Activated gamma-delta T cell treated with anti-CD3 and anti-CD28 coated beads, Interleukin-2, amount 50 U/mL, for 16 hours (primary cell): ENCODE measurements at regions not wholly inside any gene's neighbourhood (a gene's known extent, or its start where the extent isn't known, plus 50 kb on each side); places are given as distances from the start of the nearest gene placed in this dataset.
"Not testable (repeated sequence)": the region's sequence is repeated elsewhere in the genome, so short reads cannot be mapped to it uniquely, and the experiment has no call there.

Experiments used
- DNase-seq: peaks from one replicate; pipeline ENCODE4 v3.0.0-alpha.2; 2020; ENCODE audit warnings: low read depth

DNA sequence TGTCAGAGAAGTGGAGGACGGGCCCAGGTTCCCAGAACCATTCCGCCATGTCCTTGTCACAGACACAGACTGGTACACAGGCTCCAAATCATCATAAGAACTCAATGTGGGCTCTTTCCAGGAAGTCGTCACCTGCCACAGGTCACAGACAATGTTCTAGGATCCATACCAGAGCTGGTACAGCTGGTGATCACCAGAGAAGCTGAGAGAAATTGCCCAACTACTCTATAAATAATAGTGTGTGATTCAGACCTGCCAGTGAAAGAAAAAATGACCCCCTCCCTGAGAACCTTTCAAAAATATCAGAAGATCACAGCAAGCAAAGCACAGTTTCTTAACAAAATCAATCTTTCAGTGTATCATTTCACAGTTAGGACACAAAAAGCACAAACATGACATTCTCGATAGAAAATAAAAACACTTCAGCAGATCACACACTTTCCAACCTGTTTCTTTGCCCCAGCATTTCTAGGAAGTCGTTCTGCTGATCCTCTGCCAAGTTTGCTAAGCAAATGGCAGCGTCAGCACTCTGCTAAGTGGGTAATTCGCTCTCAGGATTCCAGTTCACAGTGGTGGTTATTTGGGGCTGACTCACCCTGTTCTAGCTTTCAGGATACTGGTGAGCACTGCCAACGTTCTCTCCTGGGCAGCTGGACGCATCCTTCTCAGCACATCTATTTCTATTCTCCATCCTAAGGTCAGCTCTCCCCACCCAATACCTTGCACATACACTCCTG, 223.3 kb upstream of the SFSWAP start:
- DNase-seq = no peak

GRCh38 chr12:131489718-131490117, 221.2 kb upstream of the SFSWAP start:
- no peak for DNase-seq

DNA sequence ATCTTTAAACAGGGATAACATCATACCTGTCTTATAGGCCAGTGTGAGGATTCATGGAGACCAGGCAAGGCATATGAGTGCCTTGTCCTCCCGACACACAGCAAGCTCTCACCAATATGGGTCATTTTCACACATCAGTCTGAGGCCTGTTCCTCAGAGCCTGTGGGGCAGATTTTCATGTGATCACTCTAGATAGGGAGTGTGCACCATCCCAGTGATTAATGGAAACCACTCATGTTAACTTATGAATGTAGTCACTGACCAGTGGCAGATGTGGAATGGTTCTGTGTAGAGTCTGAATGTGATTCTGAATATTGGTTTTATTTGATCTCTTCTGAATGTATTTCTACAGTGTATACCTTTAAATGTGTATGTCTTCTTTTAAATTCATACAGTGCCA, 219.7 kb upstream of the SFSWAP start:
- no peak for DNase-seq

DNA sequence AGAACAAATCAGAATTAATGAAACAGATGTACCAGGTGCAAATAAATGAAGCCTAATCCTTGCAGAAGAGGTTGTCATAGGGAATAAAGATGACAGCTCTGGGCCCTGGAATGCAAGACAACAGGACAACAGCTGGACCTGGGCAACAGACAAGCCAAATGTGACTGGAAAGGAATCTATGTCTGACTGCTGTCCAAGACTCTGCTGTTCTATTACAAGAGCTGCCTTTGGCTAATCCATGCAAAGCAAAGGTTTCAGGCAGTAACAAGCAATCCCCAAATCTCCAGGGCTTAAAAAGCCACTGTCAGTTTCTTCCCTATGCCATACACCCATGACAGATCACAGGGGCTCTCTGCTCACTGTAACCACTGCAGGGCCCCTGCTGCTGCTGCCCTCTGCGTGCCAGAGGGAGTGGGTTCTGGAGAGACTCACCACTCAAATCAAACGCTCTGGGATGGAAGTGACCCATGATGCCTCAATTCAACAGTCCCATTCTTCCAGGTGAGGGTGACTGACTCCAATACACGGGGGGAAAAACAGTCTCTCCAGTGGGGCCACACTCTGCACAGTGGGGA, 218.9 kb upstream of the SFSWAP start:
- DNase-seq = no peak

GRCh38 chr12:131493068-131493826, 217.6 kb upstream of the SFSWAP start:
- no peak for DNase-seq

DNA sequence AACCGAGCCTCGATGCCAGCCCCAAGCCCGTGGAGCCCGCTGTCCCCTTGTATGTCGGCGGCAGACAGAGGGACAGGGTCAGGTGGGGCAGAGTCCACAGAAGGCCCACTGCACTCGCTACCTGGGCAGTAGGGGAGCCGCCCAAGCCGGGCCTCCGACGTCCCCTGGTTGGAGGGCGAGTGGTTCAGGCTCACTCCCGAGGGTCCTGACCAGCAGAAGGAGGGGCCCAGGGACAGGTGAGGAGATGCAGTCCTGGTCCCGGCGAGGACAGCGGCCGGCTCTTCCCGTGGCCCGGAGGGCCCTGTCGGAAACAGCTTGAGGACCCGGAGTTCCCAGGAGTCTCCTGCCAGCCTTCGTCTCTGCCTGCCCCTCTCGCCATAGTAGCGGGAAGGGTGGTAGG, 216.7 kb upstream of the SFSWAP start:
- DNase-seq = no peak

- no peak for DNase-seq
Observed at GRCh38 chr12:131494741-131495524, 216.0 kb upstream of the SFSWAP start.

DNA sequence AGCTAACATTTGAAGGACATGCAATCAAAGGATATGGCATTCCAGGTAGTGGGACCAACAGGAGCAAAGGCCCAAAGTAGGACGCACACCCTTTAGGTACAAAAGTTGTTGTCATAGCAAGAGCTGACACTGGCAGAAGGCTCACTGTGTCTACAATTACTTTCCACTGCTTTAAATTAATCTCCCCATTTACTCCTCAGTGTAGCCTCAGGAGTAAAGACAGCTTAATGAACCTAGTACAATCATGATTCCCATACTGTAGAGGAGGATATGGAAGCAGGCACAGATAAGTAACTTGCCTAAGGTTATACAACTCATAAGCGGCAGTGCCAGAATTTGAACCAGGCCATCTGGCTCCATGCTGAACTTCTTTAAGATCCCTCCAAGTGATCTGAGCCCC, 212.9 kb upstream of the SFSWAP start:
- DNase-seq = no peak

GRCh38 chr12:131499160-131499863, 211.6 kb upstream of the SFSWAP start:
- DNase-seq = no peak

- no peak for DNase-seq
Observed at GRCh38 chr12:131499864-131500190, 211.1 kb upstream of the SFSWAP start.

- DNase-seq = no peak
Observed at GRCh38 chr12:131500564-131500963, 210.3 kb upstream of the SFSWAP start.

- no peak for DNase-seq
Observed at GRCh38 chr12:131505561-131505960, 205.3 kb upstream of the SFSWAP start.

DNA sequence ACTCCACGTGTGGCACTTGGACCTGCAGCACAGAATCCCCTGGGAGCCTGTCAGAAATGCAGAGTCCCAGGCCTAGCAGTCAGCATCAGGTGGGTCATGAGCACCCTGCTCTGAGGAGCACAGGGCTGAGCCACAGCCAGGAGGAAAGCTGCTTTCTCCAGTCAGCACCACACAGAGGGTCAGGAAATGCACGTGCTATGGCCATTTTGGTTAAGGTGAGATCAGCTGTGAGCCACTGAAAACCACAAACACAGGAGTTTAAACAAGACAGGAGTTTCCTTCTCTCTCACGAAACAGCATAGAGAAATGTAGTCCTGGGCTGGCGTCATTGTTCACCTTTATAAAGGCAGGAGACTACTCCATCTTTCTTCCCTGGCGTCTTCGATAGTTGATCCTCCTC, 204.5 kb upstream of the SFSWAP start:
- no peak for DNase-seq

GRCh38 chr12:131507094-131507493, 203.8 kb upstream of the SFSWAP start:
- no peak for DNase-seq

DNA sequence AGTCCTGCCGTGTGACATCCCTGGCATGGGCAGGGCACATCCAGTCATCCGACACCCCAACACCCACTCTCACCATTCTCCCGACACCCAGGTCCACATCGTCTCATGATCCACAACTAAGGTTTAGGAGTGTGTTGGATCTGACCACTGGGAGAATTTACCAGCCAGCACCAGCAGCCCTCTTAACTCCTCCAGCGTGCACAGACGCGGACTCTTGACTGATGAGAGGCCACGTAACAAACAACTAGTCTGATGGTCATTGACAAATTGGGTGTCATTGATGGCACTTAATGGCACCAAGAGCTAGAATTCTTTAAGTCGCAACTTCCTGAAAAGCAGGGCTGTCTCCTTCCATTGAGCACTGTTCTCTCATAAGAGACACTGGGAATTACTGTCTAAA, 203.0 kb upstream of the SFSWAP start:
- DNase-seq = no peak

DNA sequence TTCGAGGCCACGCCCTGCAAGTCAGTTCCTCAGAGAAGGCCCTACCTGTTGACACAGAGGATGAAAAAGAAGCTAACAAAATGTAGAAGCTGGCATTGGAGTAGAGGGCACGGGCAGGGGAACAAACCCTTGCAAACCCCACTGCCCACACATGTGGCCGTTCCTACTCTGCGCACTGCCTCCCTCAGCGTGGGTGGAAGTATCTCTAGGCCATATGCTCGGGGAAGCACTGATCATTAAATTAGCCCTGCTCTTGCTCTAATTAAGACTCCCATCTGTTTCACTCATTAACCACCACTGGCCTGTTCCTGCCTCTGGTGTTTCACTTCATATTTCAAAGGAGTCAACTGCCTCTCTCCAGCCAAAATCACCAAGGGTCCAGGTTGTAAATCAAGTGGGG, 201.2 kb upstream of the SFSWAP start:
- DNase-seq = no peak

- DNase-seq = no peak
Observed at GRCh38 chr12:131510431-131510830, 200.5 kb upstream of the SFSWAP start.

- DNase-seq = peak; percentile 22
Observed at GRCh38 chr12:131511391-131511802, 199.5 kb upstream of the SFSWAP start.

DNA sequence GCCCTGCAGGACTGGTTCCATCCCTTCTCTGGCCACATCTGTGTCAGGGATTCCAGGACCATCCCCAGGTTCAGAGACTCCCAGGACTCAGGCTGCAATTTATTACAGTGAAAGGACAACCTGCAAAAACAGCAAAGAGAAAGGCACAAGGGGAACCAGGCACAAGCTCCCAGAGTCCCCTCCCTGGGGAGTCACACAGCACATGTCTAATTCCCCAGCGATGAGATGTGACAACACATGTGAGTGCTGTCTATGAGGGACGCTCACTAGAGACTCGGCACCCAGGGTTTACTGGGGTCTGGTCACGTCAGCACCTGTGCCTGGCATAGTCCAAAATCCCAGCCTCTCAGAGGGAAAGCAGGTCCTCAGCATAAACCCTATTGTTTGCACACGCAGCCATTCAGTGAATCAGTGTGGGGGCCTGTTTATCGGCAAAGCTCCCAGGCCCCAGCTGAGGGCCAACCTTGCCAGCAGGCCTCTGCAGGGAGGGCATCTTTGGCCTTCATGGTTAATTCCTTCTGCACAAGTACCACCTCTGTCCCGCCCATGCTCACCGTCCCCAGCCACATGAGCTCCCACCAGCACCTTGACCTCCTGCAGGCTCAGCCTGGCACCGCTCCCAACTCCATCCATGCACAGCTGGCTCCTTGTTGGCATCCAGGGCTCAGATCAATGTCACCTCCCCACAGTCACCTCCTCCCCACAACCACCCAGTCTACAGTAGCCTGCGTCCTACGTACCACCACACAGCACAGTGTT, 198.9 kb upstream of the SFSWAP start:
- DNase-seq = no peak

DNA sequence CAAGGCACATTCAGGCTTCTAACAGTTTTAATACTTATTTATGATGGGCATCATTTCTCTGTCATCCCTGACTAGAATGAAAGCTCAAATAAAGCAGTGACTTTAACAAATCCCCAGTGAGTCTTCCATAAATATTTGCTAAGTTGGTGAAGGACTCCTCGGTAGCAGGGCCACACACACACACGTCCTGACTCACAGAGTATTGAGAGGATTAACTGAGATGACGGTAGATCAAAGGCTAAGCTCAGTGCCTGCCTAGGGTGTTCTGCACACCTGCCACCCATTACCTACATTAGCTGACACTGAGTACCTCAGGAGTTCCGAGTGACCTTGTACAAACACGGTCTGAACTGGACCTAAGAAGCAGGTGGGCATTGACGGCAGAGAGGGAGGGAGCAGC, 197.3 kb upstream of the SFSWAP start:
- no peak for DNase-seq

GRCh38 chr12:131520553-131520952, 190.3 kb upstream of the SFSWAP start:
- not testable (repeated sequence) for DNase-seq
